ENCODE measurements at regions not wholly inside any gene's neighbourhood (a gene's known extent, or its start where the extent isn't known, plus 50 kb on each side); places are given as distances from the start of the nearest gene placed in this dataset.

GRCh38 chrY:19059733-19060132 lies 286.2 kb upstream of the HSFY2 start:
- Mint-ChIP-seq H3K4me1 (no peaks in the 10 kb centered on the region), H3K9me3 (ENCODE audit: insufficient read depth) (no peaks in the 10 kb centered on the region), H3K4me3 (no peak overlapping the region), H3K27ac (no peak overlapping the region), H3K27me3 (no peaks in the 10 kb centered on the region)
- no peak overlapping the region for H3K9ac ChIP-seq (ENCODE audit: low read length)
- POLR2A ChIA-PET: no interaction called here
- H3K4me1 ChIP-seq (ENCODE audit: control insufficient read depth in 2 of 2, insufficient read depth in 2 of 2, low read length in 2 of 2): no peaks in the 10 kb centered on the region
- H3K4me3 ChIP-seq (ENCODE audit: control extremely low read depth in 1 of 5, extremely low read depth in 1 of 5, insufficient read depth in 1 of 5, low read depth in 2 of 5, low read length in 4 of 5): no peak overlapping the region
- 100% methylated on average over 2 of the region's 3 CpGs for WGBS (ENCODE audit: insufficient coverage)
- no peak for TF ChIP-seq CTCF (IDR thresholded peaks at IDR 0.05)
- no peaks in the 10 kb centered on the region for H3K9me3 ChIP-seq (ENCODE audit: control extremely low read depth in 1 of 3, control insufficient read depth in 2 of 3, insufficient read depth in 1 of 3, low read length in 2 of 3)
- no peak overlapping the region for H2AFZ ChIP-seq (ENCODE audit: insufficient read depth, low read depth, low read length, poor library complexity, severe bottlenecking)
- ATAC-seq (ENCODE audit: low read depth): no peak
- H3K36me3 ChIP-seq (replicated peaks in 1 of 2; ENCODE audit: control extremely low read depth in 1 of 2, control insufficient read depth in 1 of 2, extremely low read depth in 1 of 2, insufficient read depth in 2 of 2, low read length in 1 of 2): no peaks in the 10 kb centered on the region
- H3K4me2 ChIP-seq (replicated peaks; ENCODE audit: low read depth, low read length, poor library complexity, severe bottlenecking): no peak overlapping the region
- no peak overlapping the region for H3K27ac ChIP-seq (ENCODE audit: low read length in 2 of 2)
- CTCF ChIA-PET: no interaction called here
- no peaks in the 10 kb centered on the region for H3K79me2 ChIP-seq (ENCODE audit: control insufficient read depth, insufficient read depth, low read length)
- H3K27me3 ChIP-seq (replicated peaks in 1 of 4; ENCODE audit: control extremely low read depth in 1 of 4, control insufficient read depth in 3 of 4, insufficient read depth in 4 of 4, low read length in 3 of 4): no peaks in the 10 kb centered on the region
- DNase-seq: no peak
- intact Hi-C loops (cut with micrococcal nuclease): no loop called here
- H4K20me1 ChIP-seq (ENCODE audit: control insufficient read depth, insufficient read depth, low read length, poor library complexity, severe bottlenecking): no peaks in the 10 kb centered on the region

GRCh38 chrY:19058831-19059370 lies 285.4 kb upstream of the HSFY2 start:
- DNase-seq: no peak
- CTCF ChIA-PET: no interaction called here
- Histone ChIP-seq H3K9me3 (ENCODE audit: control extremely low read depth in 1 of 3, control insufficient read depth in 2 of 3, insufficient read depth in 1 of 3, low read length in 2 of 3) (no peaks in the 10 kb centered on the region), H3K4me2 (replicated peaks; ENCODE audit: low read depth, low read length, poor library complexity, severe bottlenecking) (no peak overlapping the region), H2AFZ (ENCODE audit: insufficient read depth, low read depth, low read length, poor library complexity, severe bottlenecking) (no peak overlapping the region), H3K27ac (ENCODE audit: low read length in 2 of 2) (no peak overlapping the region), H3K9ac (ENCODE audit: low read length) (no peak overlapping the region), H4K20me1 (ENCODE audit: control insufficient read depth, insufficient read depth, low read length, poor library complexity, severe bottlenecking) (no peaks in the 10 kb centered on the region), H3K27me3 (replicated peaks in 1 of 4; ENCODE audit: control extremely low read depth in 1 of 4, control insufficient read depth in 3 of 4, insufficient read depth in 4 of 4, low read length in 3 of 4) (no peaks in the 10 kb centered on the region), H3K4me3 (ENCODE audit: control extremely low read depth in 1 of 5, extremely low read depth in 1 of 5, insufficient read depth in 1 of 5, low read depth in 2 of 5, low read length in 4 of 5) (no peak overlapping the region), H3K36me3 (replicated peaks in 1 of 2; ENCODE audit: control extremely low read depth in 1 of 2, control insufficient read depth in 1 of 2, extremely low read depth in 1 of 2, insufficient read depth in 2 of 2, low read length in 1 of 2) (no peaks in the 10 kb centered on the region), H3K79me2 (ENCODE audit: control insufficient read depth, insufficient read depth, low read length) (no peaks in the 10 kb centered on the region), H3K4me1 (ENCODE audit: control insufficient read depth in 2 of 2, insufficient read depth in 2 of 2, low read length in 2 of 2) (no peaks in the 10 kb centered on the region)
- H3K4me3 Mint-ChIP-seq: no peak overlapping the region
- POLR2A ChIA-PET: no interaction called here
- ATAC-seq (ENCODE audit: low read depth): no peak
- H3K4me1 Mint-ChIP-seq: no peaks in the 10 kb centered on the region
- WGBS (ENCODE audit: insufficient coverage): 100% methylated on average over 1 of the region's 4 CpGs
- H3K9me3 Mint-ChIP-seq (ENCODE audit: insufficient read depth): no peaks in the 10 kb centered on the region
- H3K27me3 Mint-ChIP-seq: no peaks in the 10 kb centered on the region
- no peak for TF ChIP-seq CTCF (IDR thresholded peaks at IDR 0.05)
- no peak for TF ChIP-seq EZH2 (IDR thresholded peaks at IDR 0.05; ENCODE audit: borderline replicate concordance, insufficient read depth, low read depth, low read length, poor library complexity, severe bottlenecking)
- H3K27ac Mint-ChIP-seq: no peak overlapping the region
- intact Hi-C loops (cut with micrococcal nuclease): no loop called here
